Calu3 (cell line): ENCODE measurements at regions not wholly inside any gene's neighbourhood (a gene's known extent, or its start where the extent isn't known, plus 50 kb on each side); places are given as distances from the start of the nearest gene placed in this dataset.
"Not testable (repeated sequence)": the region's sequence is repeated elsewhere in the genome, so short reads cannot be mapped to it uniquely, and the experiment has no call there.

Experiments
- BruUV-seq: library from RNA; stranded (reverse); fragments of 400-500 nt; replicated peaks from 2 replicates; lab custom pipeline; 2021; lab: Mats Ljungman, UMichigan
- CTCF ChIA-PET: fragments of 300-600 bp; sonication (Branson Sonifier 250); formaldehyde crosslinking; loops from one replicate; lab custom pipeline; 2022; ENCODE audit warnings: antibody characterized with exemption; lab: Charles Lee
- DNase-seq: peaks from one replicate; pipeline ENCODE4 v3.0.0; 2022
- H3K27ac Mint-ChIP-seq: one replicate; pipeline ENCODE4 v1.8.0; 2022; ENCODE audit warnings: mixed read lengths; ENCODE audit not compliant: unreplicated experiment
- H3K27me3 Mint-ChIP-seq: one replicate; pipeline ENCODE4 v1.8.0; 2022; ENCODE audit warnings: mixed read lengths; ENCODE audit not compliant: unreplicated experiment
- H3K36me3 Mint-ChIP-seq: one replicate; pipeline ENCODE4 v1.8.0; 2022; ENCODE audit warnings: mild to moderate bottlenecking, moderate library complexity, mixed read lengths; ENCODE audit not compliant: insufficient read depth, unreplicated experiment
- H3K4me1 Mint-ChIP-seq: one replicate; pipeline ENCODE4 v1.8.0; 2022; ENCODE audit warnings: mild to moderate bottlenecking, low read depth, mixed read lengths; ENCODE audit not compliant: unreplicated experiment
- H3K4me3 Mint-ChIP-seq: one replicate; pipeline ENCODE4 v1.8.0; 2022; ENCODE audit warnings: mild to moderate bottlenecking, low read depth, moderate library complexity, mixed read lengths; ENCODE audit not compliant: unreplicated experiment
- H3K9me3 Mint-ChIP-seq: one replicate; pipeline ENCODE4 v1.8.0; 2022; ENCODE audit warnings: low read depth, mixed read lengths; ENCODE audit not compliant: unreplicated experiment
- intact Hi-C: fragments of 100-400 bp; cut with micrococcal nuclease; formaldehyde crosslinking; loops from one replicate; pipeline ENCODE4 v1.10.0; 2022; ENCODE audit not compliant: unreplicated experiment
- TF ChIP-seq, protein P1 (sequence below): fragments of 200-600 bp; IDR thresholded peaks from one replicate; pipeline ENCODE4 v1.8.0; 2022; ENCODE audit warnings: antibody characterized with exemption; ENCODE audit not compliant: unreplicated experiment

DNA sequence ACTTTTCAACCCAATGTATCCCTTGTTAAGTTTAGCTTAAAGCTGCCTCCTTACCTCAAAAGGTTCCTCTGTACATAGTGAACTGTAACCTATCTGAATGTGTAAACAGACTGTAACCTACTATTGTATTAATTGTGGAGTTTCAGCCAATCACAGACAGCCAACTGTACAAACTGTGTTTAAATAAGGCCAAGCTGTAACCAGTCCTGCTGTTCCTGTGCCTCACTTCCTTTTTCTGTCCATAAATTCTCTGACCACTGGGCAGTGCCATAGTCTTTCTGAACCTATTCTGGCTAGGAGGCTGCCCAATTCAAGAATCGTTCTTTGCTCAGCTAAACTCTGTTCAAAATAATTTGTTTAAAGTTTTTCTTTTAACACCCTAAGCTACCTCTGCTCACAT lies 74.7 kb upstream of the DAPK1 start:
- TF ChIP-seq, protein P1, sequence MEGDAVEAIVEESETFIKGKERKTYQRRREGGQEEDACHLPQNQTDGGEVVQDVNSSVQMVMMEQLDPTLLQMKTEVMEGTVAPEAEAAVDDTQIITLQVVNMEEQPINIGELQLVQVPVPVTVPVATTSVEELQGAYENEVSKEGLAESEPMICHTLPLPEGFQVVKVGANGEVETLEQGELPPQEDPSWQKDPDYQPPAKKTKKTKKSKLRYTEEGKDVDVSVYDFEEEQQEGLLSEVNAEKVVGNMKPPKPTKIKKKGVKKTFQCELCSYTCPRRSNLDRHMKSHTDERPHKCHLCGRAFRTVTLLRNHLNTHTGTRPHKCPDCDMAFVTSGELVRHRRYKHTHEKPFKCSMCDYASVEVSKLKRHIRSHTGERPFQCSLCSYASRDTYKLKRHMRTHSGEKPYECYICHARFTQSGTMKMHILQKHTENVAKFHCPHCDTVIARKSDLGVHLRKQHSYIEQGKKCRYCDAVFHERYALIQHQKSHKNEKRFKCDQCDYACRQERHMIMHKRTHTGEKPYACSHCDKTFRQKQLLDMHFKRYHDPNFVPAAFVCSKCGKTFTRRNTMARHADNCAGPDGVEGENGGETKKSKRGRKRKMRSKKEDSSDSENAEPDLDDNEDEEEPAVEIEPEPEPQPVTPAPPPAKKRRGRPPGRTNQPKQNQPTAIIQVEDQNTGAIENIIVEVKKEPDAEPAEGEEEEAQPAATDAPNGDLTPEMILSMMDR = no peak
- H3K27me3 Mint-ChIP-seq = no peaks in the 10 kb centered on the region
- no peak for DNase-seq
- peaks cover 8% of the 10 kb centered on the region for H3K9me3 Mint-ChIP-seq
- peaks cover 14% of the 10 kb centered on the region for H3K4me1 Mint-ChIP-seq
- no peak overlapping the region for H3K4me3 Mint-ChIP-seq
- CTCF ChIA-PET = no interaction called here
- H3K36me3 Mint-ChIP-seq = peaks cover 4% of the 10 kb centered on the region
- intact Hi-C loops = loop anchor here (2.0 kb wide), 1 partner anchor 86 kb away; no protein-coding TSS in a partner anchor
- BruUV-seq = no TSS peak
- H3K27ac Mint-ChIP-seq = peak overlapping the region; percentile 77

DNA sequence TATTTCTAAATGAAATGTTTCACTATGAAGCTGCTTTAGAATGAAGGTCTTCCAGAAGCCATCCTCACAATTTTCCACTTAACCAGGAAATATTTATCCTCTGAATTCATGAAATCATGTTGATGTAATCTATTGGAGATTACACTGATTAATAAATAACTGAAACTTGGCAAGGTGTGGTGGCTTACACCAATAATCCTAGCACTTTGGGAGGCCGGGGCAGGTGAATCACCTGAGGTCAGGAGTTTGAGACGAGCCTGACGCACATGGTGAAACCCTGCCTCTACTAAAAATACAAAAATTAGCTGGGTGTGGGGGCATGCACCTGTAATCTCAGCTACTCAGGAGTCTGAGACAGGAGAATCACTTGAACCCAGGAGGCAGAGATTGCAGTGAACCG lies 73.8 kb upstream of the DAPK1 start:
- Mint-ChIP-seq H3K27ac (peak overlapping the region; percentile 77), H3K4me1 (peaks cover 19% of the 10 kb centered on the region)
- BruUV-seq, CTCF ChIA-PET, H3K4me3 Mint-ChIP-seq, H3K36me3 Mint-ChIP-seq, H3K27me3 Mint-ChIP-seq, H3K9me3 Mint-ChIP-seq: not testable (repeated sequence)
- intact Hi-C loops = loop anchor here (2.0 kb wide), 1 partner anchor 87 kb away; no protein-coding TSS in a partner anchor
- peak; percentile 51 for DNase-seq

DNA sequence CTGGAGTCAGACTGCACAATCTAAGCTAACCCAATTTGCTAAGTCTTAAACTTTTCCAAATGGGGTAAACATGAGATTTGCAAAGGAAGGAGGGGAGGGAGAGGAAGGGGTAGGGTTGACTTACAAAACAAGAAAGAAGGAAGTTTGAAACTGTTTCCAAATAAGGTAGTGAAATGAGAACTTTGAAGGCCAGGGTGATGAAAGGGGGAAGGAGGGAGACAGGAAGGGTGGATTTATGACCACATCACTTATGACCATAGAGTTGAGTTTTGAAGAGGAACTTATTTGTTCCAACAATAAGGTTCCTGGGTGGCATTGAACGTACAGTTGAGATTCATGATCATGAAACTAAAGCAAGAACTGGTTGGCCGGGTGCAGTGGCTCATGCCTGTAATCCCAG lies 72.5 kb upstream of the DAPK1 start:
- Mint-ChIP-seq H3K36me3 (peaks cover 4% of the 10 kb centered on the region), H3K4me1 (peaks cover 21% of the 10 kb centered on the region), H3K27ac (no peak overlapping the region), H3K4me3 (no peak overlapping the region), H3K27me3 (no peaks in the 10 kb centered on the region), H3K9me3 (peaks cover 8% of the 10 kb centered on the region)
- CTCF ChIA-PET = no interaction called here
- TF ChIP-seq, protein P1 = no peak
- intact Hi-C loops = loop anchor here (5.0 kb wide), 1 partner anchor 77 kb away; no protein-coding TSS in a partner anchor
- BruUV-seq = no TSS peak
- DNase-seq = no peak

DNA sequence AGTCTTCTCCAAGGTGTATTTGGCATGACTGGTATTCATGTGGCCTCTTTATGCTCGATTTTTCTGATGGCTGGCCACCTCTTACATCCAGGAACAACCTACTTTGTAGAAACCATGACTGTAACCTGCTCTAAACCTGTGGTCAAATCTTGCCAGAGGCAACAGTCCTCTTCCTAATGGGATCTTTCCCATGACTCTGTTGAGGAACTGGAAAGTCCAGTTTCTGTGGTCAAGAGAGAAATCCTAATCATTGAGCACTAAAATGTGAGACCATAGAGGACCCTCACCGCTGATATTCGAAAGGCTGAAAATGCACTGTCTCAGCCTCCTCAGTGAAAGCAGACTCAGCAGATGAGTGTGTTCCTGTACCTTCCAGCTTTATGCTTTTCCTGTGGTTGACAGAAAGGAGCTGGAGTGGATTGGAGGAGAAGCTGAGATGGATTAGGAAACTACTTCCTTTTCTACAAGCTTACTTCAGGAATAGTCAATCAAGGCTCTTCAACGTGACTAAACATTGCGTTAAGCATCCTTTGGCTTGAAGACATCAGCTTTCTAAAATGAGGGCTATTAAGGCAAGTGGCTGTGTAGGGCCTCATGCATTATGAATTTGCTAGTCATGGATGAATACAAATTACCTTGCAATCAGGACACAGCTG lies 69.7 kb upstream of the DAPK1 start:
- no TSS peak for BruUV-seq
- TF ChIP-seq, protein P1 = no peak
- Mint-ChIP-seq H3K36me3 (peaks cover 4% of the 10 kb centered on the region), H3K4me1 (peaks cover 24% of the 10 kb centered on the region), H3K4me3 (no peak overlapping the region), H3K9me3 (peaks cover 7% of the 10 kb centered on the region), H3K27me3 (no peaks in the 10 kb centered on the region), H3K27ac (peak overlapping the region; percentile 71)
- CTCF ChIA-PET = interaction anchor here (0.6 to 1.5 kb wide), 7 partner anchors 10 to 142 kb away, joined by 3 to 4 read pairs (median 4); partner anchors contain the start of gene DAPK1
- intact Hi-C loops = loop anchor here (2.0 to 5.0 kb wide), 2 partner anchors 53 to 74 kb away; no protein-coding TSS in a partner anchor
- peak; percentile 7 for DNase-seq

DNA sequence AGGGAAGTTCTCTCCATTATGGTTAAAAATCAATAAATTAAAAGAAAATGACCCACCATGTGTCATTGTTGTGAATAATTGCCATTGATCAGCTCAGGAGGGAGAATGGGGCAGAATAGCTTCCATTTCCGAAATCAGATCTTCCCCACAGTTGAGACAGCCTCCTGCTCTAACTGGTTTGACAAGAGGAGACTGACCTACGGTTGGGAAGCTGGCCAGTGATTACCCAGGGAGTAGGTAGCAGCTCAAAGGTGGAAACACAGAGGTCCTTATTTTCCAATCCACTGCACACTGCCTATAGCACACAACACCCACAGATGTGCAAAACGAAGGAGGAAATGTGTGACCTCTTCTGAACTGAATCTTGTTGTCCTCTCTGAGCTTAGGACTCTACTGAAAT lies 69.0 kb upstream of the DAPK1 start:
- DNase-seq = peak; percentile 53
- Mint-ChIP-seq H3K4me3 (no peak overlapping the region), H3K4me1 (peaks cover 17% of the 10 kb centered on the region), H3K9me3 (peaks cover 4% of the 10 kb centered on the region), H3K27me3 (no peaks in the 10 kb centered on the region), H3K27ac (peak overlapping the region; percentile 64), H3K36me3 (peaks cover 4% of the 10 kb centered on the region)
- CTCF ChIA-PET = interaction anchor here (0.6 to 1.5 kb wide), 7 partner anchors 9 to 142 kb away, joined by 3 to 4 read pairs (median 4); partner anchors contain the start of gene DAPK1
- no TSS peak for BruUV-seq
- intact Hi-C loops = loop anchor here (2.0 to 5.0 kb wide), 2 partner anchors 54 to 74 kb away; no protein-coding TSS in a partner anchor
- TF ChIP-seq, protein P1 = no peak
